ENCODE measurements at regions not wholly inside any gene's neighbourhood (a gene's known extent, or its start where the extent isn't known, plus 50 kb on each side); places are given as distances from the start of the nearest gene placed in this dataset.

DNA sequence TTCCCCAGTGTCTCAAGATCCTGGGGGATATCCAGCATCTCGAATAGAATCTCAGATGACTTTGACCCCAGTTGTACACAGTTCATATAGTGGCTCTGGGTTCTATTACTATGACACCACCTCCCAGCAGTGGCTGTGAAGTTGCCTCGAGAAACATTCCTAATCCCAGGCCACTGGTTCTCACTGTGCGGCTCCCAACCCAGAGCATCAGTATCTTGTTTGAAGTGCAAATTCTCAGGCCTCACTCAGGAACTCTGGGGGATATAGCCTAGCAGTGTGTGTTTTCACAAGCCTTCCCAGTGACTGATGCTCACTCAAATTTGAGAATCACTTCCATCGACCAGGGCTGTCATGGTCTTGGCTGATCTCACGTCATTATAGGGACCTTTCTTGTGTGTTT is 69.3 kb upstream of the IGF1 start:
- TF ChIP-seq, protein P1, sequence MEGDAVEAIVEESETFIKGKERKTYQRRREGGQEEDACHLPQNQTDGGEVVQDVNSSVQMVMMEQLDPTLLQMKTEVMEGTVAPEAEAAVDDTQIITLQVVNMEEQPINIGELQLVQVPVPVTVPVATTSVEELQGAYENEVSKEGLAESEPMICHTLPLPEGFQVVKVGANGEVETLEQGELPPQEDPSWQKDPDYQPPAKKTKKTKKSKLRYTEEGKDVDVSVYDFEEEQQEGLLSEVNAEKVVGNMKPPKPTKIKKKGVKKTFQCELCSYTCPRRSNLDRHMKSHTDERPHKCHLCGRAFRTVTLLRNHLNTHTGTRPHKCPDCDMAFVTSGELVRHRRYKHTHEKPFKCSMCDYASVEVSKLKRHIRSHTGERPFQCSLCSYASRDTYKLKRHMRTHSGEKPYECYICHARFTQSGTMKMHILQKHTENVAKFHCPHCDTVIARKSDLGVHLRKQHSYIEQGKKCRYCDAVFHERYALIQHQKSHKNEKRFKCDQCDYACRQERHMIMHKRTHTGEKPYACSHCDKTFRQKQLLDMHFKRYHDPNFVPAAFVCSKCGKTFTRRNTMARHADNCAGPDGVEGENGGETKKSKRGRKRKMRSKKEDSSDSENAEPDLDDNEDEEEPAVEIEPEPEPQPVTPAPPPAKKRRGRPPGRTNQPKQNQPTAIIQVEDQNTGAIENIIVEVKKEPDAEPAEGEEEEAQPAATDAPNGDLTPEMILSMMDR (IDR thresholded peaks at IDR 0.05), result no peak
- H3K9me3 ChIP-seq, result no peaks in the 10 kb centered on the region
- ATAC-seq, result no peak
- H3K4me3 ChIP-seq, result no peak overlapping the region
- no peaks in the 10 kb centered on the region for H3K36me3 ChIP-seq (ENCODE audit: low read depth)
- no peak for DNase-seq
- no peaks in the 10 kb centered on the region for H3K4me1 ChIP-seq (ENCODE audit: low read depth)
- intact Hi-C loops (cut with DNase I, micrococcal nuclease), result no loop called here

GRCh38 chr12:102548543-102548942 is 68.2 kb upstream of the IGF1 start:
- intact Hi-C loops (cut with DNase I, micrococcal nuclease), result no loop called here
- Histone ChIP-seq H3K4me1 (ENCODE audit: low read depth) (no peaks in the 10 kb centered on the region), H3K36me3 (ENCODE audit: low read depth) (no peaks in the 10 kb centered on the region), H3K4me3 (no peak overlapping the region), H3K9me3 (no peaks in the 10 kb centered on the region)
- TF ChIP-seq, protein P1 (IDR thresholded peaks at IDR 0.05), result no peak
- ATAC-seq (no peak), DNase-seq (peak in 1 of 3 donors; percentile 6)

DNA sequence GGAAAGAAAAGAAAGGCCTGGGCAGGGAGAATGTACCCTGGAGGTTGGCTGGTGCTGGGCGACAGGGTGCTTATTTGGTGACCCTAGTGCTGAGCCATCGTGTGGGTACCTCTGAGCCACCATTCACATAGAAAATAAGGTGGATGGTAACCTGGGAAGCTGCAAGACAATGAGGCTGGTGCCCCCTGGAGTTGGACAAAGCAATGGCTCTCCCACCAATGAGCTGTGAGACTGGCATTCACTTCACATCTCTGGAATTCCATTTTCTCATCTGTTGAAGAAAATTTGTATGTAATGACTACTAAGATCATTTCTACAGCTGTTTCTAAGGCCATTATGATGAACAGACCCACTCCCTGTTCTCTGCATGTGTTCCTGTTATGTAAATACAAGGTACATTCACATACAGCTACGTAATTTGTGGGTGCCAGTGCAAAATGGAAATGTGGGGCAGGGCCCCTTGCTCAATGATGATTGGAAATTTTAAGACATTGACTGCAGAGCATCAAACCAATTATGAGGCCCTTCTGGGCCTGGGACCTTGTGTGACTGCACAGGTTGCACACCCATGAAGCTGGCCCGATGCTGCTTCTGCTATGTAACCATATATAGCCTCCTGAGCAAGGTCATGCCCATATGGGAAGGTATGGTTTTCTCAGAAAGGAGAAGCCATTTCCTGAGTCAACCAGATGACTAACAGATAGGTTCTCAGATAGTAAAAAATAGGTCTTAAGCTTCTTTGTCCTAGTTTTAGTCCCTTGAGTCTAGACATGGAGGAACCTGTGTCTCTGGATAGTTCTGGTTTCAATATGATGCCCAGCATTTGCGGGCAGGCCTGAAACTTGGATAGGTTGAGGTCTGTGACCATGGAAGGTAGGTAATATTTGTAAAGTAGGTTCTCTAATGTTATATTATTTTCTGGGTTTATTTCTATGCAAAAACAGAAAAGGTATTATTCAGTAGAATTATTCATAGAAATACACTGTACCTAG is 63.4 kb upstream of the IGF1 start:
- intact Hi-C loops (cut with DNase I, micrococcal nuclease), result no loop called here
- Histone ChIP-seq H3K36me3 (ENCODE audit: low read depth) (no peaks in the 10 kb centered on the region), H3K9me3 (no peaks in the 10 kb centered on the region), H3K4me1 (ENCODE audit: low read depth) (no peaks in the 10 kb centered on the region), H3K4me3 (no peak overlapping the region)
- DNase-seq (no peak), ATAC-seq (no peak)
- TF ChIP-seq, protein P1 (IDR thresholded peaks at IDR 0.05), result no peak

- Histone ChIP-seq H3K4me1 (ENCODE audit: low read depth) (no peaks in the 10 kb centered on the region), H3K9me3 (no peaks in the 10 kb centered on the region), H3K36me3 (ENCODE audit: low read depth) (no peaks in the 10 kb centered on the region), H3K4me3 (no peak overlapping the region)
- TF ChIP-seq, protein P1 (IDR thresholded peaks at IDR 0.05), result no peak
- ATAC-seq (no peak), DNase-seq (no peak)
- intact Hi-C loops (cut with DNase I, micrococcal nuclease), result no loop called here
These were observed 62.6 kb upstream of the IGF1 start for GRCh38 chr12:102542816-102543440.

DNA sequence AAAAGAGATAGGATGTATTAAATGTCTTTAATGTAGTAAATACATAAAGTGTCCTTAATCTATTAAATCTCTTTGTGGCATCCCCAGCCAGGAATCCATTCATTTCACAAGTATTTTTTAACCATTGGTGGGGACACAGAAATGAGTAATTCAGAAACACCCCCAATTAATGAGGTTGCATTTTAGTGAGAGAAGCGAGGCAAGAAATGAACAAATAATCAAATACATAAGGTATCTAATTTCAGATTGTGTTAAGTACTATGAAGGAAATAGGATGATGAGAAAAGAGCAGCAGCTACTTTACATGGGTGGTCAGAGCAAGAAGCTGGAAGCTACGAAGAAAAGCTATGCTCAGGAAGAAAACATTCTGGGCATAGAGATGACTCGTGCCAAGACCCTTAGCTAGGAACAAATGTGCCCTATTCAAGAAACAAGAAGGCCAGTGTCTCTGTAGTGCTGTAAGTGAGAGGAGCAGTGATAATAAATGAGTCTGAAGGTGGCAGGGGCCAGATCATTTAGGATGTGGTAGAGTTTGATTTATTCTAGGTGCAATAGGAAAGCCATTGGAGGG is 60.5 kb upstream of the IGF1 start:
- no peak overlapping the region for H3K4me3 ChIP-seq
- DNase-seq, result no peak
- ATAC-seq, result no peak
- H3K4me1 ChIP-seq (ENCODE audit: low read depth), result no peaks in the 10 kb centered on the region
- TF ChIP-seq, protein P1 (IDR thresholded peaks at IDR 0.05), result no peak
- H3K9me3 ChIP-seq, result no peaks in the 10 kb centered on the region
- no peaks in the 10 kb centered on the region for H3K36me3 ChIP-seq (ENCODE audit: low read depth)
- intact Hi-C loops (cut with DNase I, micrococcal nuclease), result no loop called here

Data from mucosa of descending colon (tissue), 3 donors.